H1 (cell line): ENCODE measurements at regions not wholly inside any gene's neighbourhood (a gene's known extent, or its start where the extent isn't known, plus 50 kb on each side); places are given as distances from the start of the nearest gene placed in this dataset.

Experiments
- CTCF ChIA-PET: fragments of 300-600 bp; sonication (Branson Sonifier 250); formaldehyde crosslinking; loops from one replicate; lab custom pipeline; 2021; ENCODE audit not compliant: partially characterized antibody; lab: Charles Lee
- POLR2A ChIA-PET: fragments of 300-600 bp; sonication (Branson Sonifier 250); formaldehyde crosslinking; loops from one replicate; lab custom pipeline; 2021; ENCODE audit warnings: inconsistent platforms; ENCODE audit not compliant: partially characterized antibody; lab: Charles Lee
- DNase-seq, 2 experiments: peaks; one replicate each; pipeline versions ENCODE4 v3.0.0 to v3.0.0-alpha.2; 2010 to 2022; ENCODE audit warnings: low spot score in 2 of 2, low read depth in 1 of 2, mixed read lengths in 1 of 2
- FAIRE-seq: peaks from 2 replicates; lab custom pipeline; 2011; peaks lifted over from hg19 to GRCh38; lab: Jason Lieb, UNC
- H2AFZ ChIP-seq: 2 replicates; pipeline ENCODE4 v1.8.1; 2012; ENCODE audit warnings: low read length, inconsistent platforms
- H2AK5ac ChIP-seq: 2 replicates; pipeline ENCODE4 v1.6.1; 2013; ENCODE audit warnings: low read depth, low read length
- H2BK120ac ChIP-seq: replicated peaks from 2 replicates; pipeline ENCODE3; 2013; ENCODE audit warnings: low read depth, low read length, inconsistent platforms
- H2BK12ac ChIP-seq: 2 replicates; pipeline ENCODE4 v1.6.1; 2013; ENCODE audit warnings: low read depth, low read length
- H2BK15ac ChIP-seq: 2 replicates; pipeline ENCODE4 v1.6.1; 2013; ENCODE audit warnings: low read length
- H2BK20ac ChIP-seq: 2 replicates; pipeline ENCODE4 v1.6.1; 2013; ENCODE audit warnings: low read length
- H2BK5ac ChIP-seq: 2 replicates; pipeline ENCODE4 v1.6.1; 2013; ENCODE audit warnings: low read depth, low read length
- H3K14ac ChIP-seq: 2 replicates; pipeline ENCODE4 v1.6.1; 2013; ENCODE audit warnings: inconsistent platforms; ENCODE audit not compliant: insufficient read length
- H3K18ac ChIP-seq: 2 replicates; pipeline ENCODE4 v1.6.1; 2013; ENCODE audit warnings: low read length; ENCODE audit errors: extremely low read depth
- H3K23ac ChIP-seq: 2 replicates; pipeline ENCODE4 v1.6.1; 2013; ENCODE audit warnings: inconsistent platforms; ENCODE audit not compliant: insufficient read length
- H3K23me2 ChIP-seq: 2 replicates; pipeline ENCODE4 v1.6.1; 2013; ENCODE audit warnings: low read depth, low read length
- H3K27ac ChIP-seq: 2 replicates; pipeline ENCODE4 v1.6.1; 2011; ENCODE audit warnings: low read depth, low read length, inconsistent platforms
- H3K27me3 ChIP-seq, 4 experiments: replicated peaks in 1 of 4; 1 replicate in 1 of 4; 2 replicates in 3 of 4; pipeline versions ENCODE4 v1.6.1 to v1.8.1; 2011 to 2013; ENCODE audit warnings: low read length in 3 of 4, mild to moderate bottlenecking in 3 of 4, inconsistent platforms in 2 of 4, mixed read lengths in 2 of 4, moderate library complexity in 1 of 4; ENCODE audit not compliant: control insufficient read depth in 3 of 4, insufficient read depth in 3 of 4; ENCODE audit errors: extremely low read depth in 1 of 4
- H3K36me3 ChIP-seq, 4 experiments: 2 replicates each; pipeline versions ENCODE4 v1.6.1 to v1.8.1; 2011 to 2013; ENCODE audit warnings: mild to moderate bottlenecking in 4 of 4, low read length in 3 of 4, moderate library complexity in 2 of 4, control low read depth in 1 of 4, inconsistent platforms in 1 of 4; ENCODE audit not compliant: insufficient read depth in 4 of 4, control insufficient read depth in 2 of 4
- H3K4ac ChIP-seq: replicated peaks from 2 replicates; pipeline ENCODE3; 2013; ENCODE audit warnings: low read length, low read depth, mixed read lengths, inconsistent platforms; ENCODE audit not compliant: insufficient read length
- H3K4me1 ChIP-seq, 4 experiments: replicated peaks in 1 of 4; 1 replicate in 1 of 4; 2 replicates in 3 of 4; pipeline versions ENCODE4 v1.6.1 to v1.8.1; 2011 to 2013; ENCODE audit warnings: low read length in 3 of 4, inconsistent platforms in 2 of 4, mixed read lengths in 1 of 4; ENCODE audit not compliant: insufficient read depth in 4 of 4, control insufficient read depth in 3 of 4
- H3K4me2 ChIP-seq, 2 experiments: 2 replicates each; pipeline versions ENCODE4 v1.6.1 to v1.8.1; 2011 to 2013; ENCODE audit warnings: low read depth in 2 of 2, low read length in 2 of 2, control low read depth in 1 of 2, inconsistent platforms in 1 of 2, mild to moderate bottlenecking in 1 of 2; ENCODE audit not compliant: insufficient read depth in 1 of 2
- H3K4me3 ChIP-seq, 4 experiments: fragments of 200-600, 300-600 bp in 1 of 4; sonication (generic), shearing (Covaris generic), sonication (Bioruptor Twin) in 1 of 4; 2 replicates each; pipeline versions ENCODE4 v1.5.1 to v1.8.1; 2011 to 2016; ENCODE audit warnings: low read length in 4 of 4, low read depth in 3 of 4, control low read depth in 2 of 4, inconsistent platforms in 2 of 4, mild to moderate bottlenecking in 2 of 4, mixed read lengths in 1 of 4, moderate library complexity in 1 of 4; ENCODE audit not compliant: insufficient read depth in 2 of 4; ENCODE audit errors: extremely low read depth in 1 of 4
- H3K56ac ChIP-seq: replicated peaks from 2 replicates; pipeline ENCODE3; 2013; ENCODE audit warnings: low read depth, mild to moderate bottlenecking, mixed read lengths, low read length, inconsistent platforms; ENCODE audit not compliant: insufficient read length
- H3K79me1 ChIP-seq: 2 replicates; pipeline ENCODE4 v1.6.1; 2013; ENCODE audit warnings: low read depth, low read length, control low read depth
- H3K79me2 ChIP-seq, 2 experiments: 2 replicates each; pipeline versions ENCODE4 v1.6.1 to v1.8.1; 2012 to 2013; ENCODE audit warnings: low read length in 2 of 2, mild to moderate bottlenecking in 2 of 2, inconsistent platforms in 1 of 2; ENCODE audit not compliant: insufficient read depth in 2 of 2, control insufficient read depth in 1 of 2
- H3K9ac ChIP-seq, 4 experiments: replicated peaks in 1 of 4; 1 replicate in 1 of 4; 2 replicates in 3 of 4; pipeline versions ENCODE4 v1.6.1 to v1.8.1; 2011 to 2013; ENCODE audit warnings: low read depth in 3 of 4, low read length in 3 of 4, control low read depth in 2 of 4, mild to moderate bottlenecking in 2 of 4, moderate library complexity in 2 of 4, inconsistent platforms in 1 of 4; ENCODE audit errors: extremely low read depth in 1 of 4
- H3K9me3 ChIP-seq, 2 experiments: 2 replicates each; pipeline versions ENCODE4 v1.6.1 to v1.8.1; 2012 to 2013; ENCODE audit warnings: mild to moderate bottlenecking in 2 of 2, moderate library complexity in 2 of 2, control low read depth in 1 of 2, inconsistent platforms in 1 of 2, low read depth in 1 of 2, low read length in 1 of 2, mixed read lengths in 1 of 2; ENCODE audit not compliant: insufficient read depth in 2 of 2
- H4K20me1 ChIP-seq, 2 experiments: replicated peaks in 1 of 2; 2 replicates each; pipeline versions ENCODE3 to v1.8.1; 2011 to 2013; ENCODE audit warnings: inconsistent platforms in 2 of 2, low read length in 2 of 2, mild to moderate bottlenecking in 1 of 2; ENCODE audit not compliant: insufficient read depth in 2 of 2, control insufficient read depth in 1 of 2
- H4K5ac ChIP-seq: 2 replicates; pipeline ENCODE4 v1.6.1; 2013; ENCODE audit warnings: low read length, low read depth, mixed read lengths, inconsistent platforms; ENCODE audit not compliant: insufficient read length
- H4K8ac ChIP-seq: 2 replicates; pipeline ENCODE4 v1.8.0; 2013; ENCODE audit warnings: mild to moderate bottlenecking, moderate library complexity, low read length, inconsistent platforms; ENCODE audit not compliant: insufficient read depth; ENCODE audit errors: extremely low read depth
- H4K91ac ChIP-seq: replicated peaks from 2 replicates; pipeline ENCODE3; 2013; ENCODE audit warnings: low read length, mixed read lengths, inconsistent platforms; ENCODE audit not compliant: insufficient read length
- PHF8 ChIP-seq: fragments of 200-600 bp; sonication (generic); conservative IDR thresholded peaks from 2 replicates; pipeline ENCODE4 v1.7.1; 2012; ENCODE audit warnings: low read depth, mild to moderate bottlenecking, inconsistent platforms, low read length, moderate library complexity
- RAD21 ChIP-seq, 2 experiments: IDR thresholded peaks in 1 of 2; conservative IDR thresholded peaks in 1 of 2; 2 replicates each; pipeline ENCODE4 v1.6.1; 2011; ENCODE audit warnings: low read depth in 2 of 2, low read length in 2 of 2, improper control_type of control experiment in 1 of 2, inconsistent platforms in 1 of 2, mild to moderate bottlenecking in 1 of 2, moderate library complexity in 1 of 2
- WGBS, 2 experiments: shearing (Covaris generic) in 1 of 2; methylation state at CpG; one replicate each; pipeline versions ENCODE4 v1.1.6 to v1.1.7; 2013 to 2015; ENCODE audit warnings: low lambda C conversion rate in 2 of 2, mixed read lengths in 2 of 2, inconsistent platforms in 1 of 2, low coverage in 1 of 2, missing lambda C conversion rate in 1 of 2; ENCODE audit not compliant: insufficient replicate concordance in 2 of 2, insufficient coverage in 1 of 2, insufficient read length in 1 of 2; ENCODE audit errors: extremely low coverage in 1 of 2, missing lambda C conversion rate in 1 of 2; 5-methylcytosine and 5-hydroxymethylcytosine counted together

- Histone ChIP-seq H3K23ac (no peak overlapping the region), H2BK15ac (no peak overlapping the region), H3K14ac (no peak overlapping the region), H3K56ac (no peak overlapping the region), H3K9me3 (peaks cover 0 to 6% of the 10 kb centered on the region in 2 experiments; a peak in 2 of 4 replicates), H3K27me3 (no peaks in the 10 kb centered on the region), H3K27ac (no peak overlapping the region), H4K8ac (no peak overlapping the region; the same call in 1 of the 2 replicates), H3K4me1 (peaks cover 0 to 3% (median 0%) of the 10 kb centered on the region in 4 experiments; a peak in 1 of 7 replicates), H3K18ac (no peak overlapping the region), H3K79me2 (no peaks in the 10 kb centered on the region), H2AK5ac (no peak overlapping the region), H3K4me3 (no peak overlapping the region), H2BK12ac (no peak overlapping the region), H3K36me3 (no peaks in the 10 kb centered on the region), H4K91ac (no peak overlapping the region), H3K4ac (no peak overlapping the region), H4K5ac (no peak overlapping the region), H2AFZ (peak overlapping the region; percentile 63), H3K23me2 (no peaks in the 10 kb centered on the region), H3K79me1 (no peaks in the 10 kb centered on the region), H2BK5ac (no peak overlapping the region), H2BK120ac (no peak overlapping the region)
- WGBS, 2 experiments: 62% methylated on average over 3 of the region's 3 CpGs; no CpG with 5 or more reads in 1 of the 2 experiments
- no peak for DNase-seq
- FAIRE-seq: no peak
- CTCF ChIA-PET: interaction anchor here (0.6 to 1.0 kb wide), 2 partner anchors 10 to 195 kb away, joined by 3 to 5 read pairs; no protein-coding TSS in a partner anchor
- TF ChIP-seq PHF8: no peak
- peak; percentile 22 to 24; a peak in 2 of 4 replicates for TF ChIP-seq RAD21 (IDR thresholded peaks at IDR 0.05 in 1 of 2, conservative IDR thresholded peaks at IDR 0.05 in 1 of 2; ENCODE audit: low read depth in 2 of 2, low read length in 2 of 2)
- TF ChIP-seq, all 59 proteins: peak for 1
- POLR2A ChIA-PET: no interaction called here
- no peak overlapping the region for H2BK20ac ChIP-seq
- no peak overlapping the region for H3K9ac ChIP-seq
- H4K20me1 ChIP-seq: no peaks in the 10 kb centered on the region
- H3K4me2 ChIP-seq: no peak overlapping the region
Observed at GRCh38 chr10:62961951-62962523, 145.9 kb upstream of the EGR2 start.
